ENCODE measurements at regions not wholly inside any gene's neighbourhood (a gene's known extent, or its start where the extent isn't known, plus 50 kb on each side); places are given as distances from the start of the nearest gene placed in this dataset.

- no peak for DNase-seq (ENCODE audit: low read depth)
These were observed 703.7 kb downstream of the UQCRFS1 start for GRCh38 chr19:28509079-28509895.

- DNase-seq (ENCODE audit: low read depth): no peak
These were observed 704.3 kb downstream of the UQCRFS1 start for GRCh38 chr19:28508666-28509065.

GRCh38 chr19:28505933-28506332, 707.0 kb downstream of the UQCRFS1 start:
- DNase-seq (ENCODE audit: low read depth): no peak

- DNase-seq (ENCODE audit: low read depth): no peak
These were observed 707.8 kb downstream of the UQCRFS1 start for GRCh38 chr19:28505134-28505533.

GRCh38 chr19:28504727-28505126, 708.2 kb downstream of the UQCRFS1 start:
- DNase-seq (ENCODE audit: low read depth): no peak

GRCh38 chr19:28504139-28504538, 708.8 kb downstream of the UQCRFS1 start:
- no peak for DNase-seq (ENCODE audit: low read depth)

GRCh38 chr19:28502879-28503734, 709.8 kb downstream of the UQCRFS1 start:
- DNase-seq (ENCODE audit: low read depth): no peak

- DNase-seq (ENCODE audit: low read depth): no peak
These were observed 711.0 kb downstream of the UQCRFS1 start for GRCh38 chr19:28501976-28502375.

GRCh38 chr19:28500982-28501630, 711.8 kb downstream of the UQCRFS1 start:
- DNase-seq (ENCODE audit: low read depth): no peak

GRCh38 chr19:28500296-28500695, 712.7 kb downstream of the UQCRFS1 start:
- DNase-seq (ENCODE audit: low read depth): no peak

- no peak for DNase-seq (ENCODE audit: low read depth)
These were observed 714.5 kb downstream of the UQCRFS1 start for GRCh38 chr19:28498404-28498976.

GRCh38 chr19:28497887-28498286, 715.1 kb downstream of the UQCRFS1 start:
- DNase-seq (ENCODE audit: low read depth): no peak

- no peak for DNase-seq (ENCODE audit: low read depth)
These were observed 715.8 kb downstream of the UQCRFS1 start for GRCh38 chr19:28497137-28497536.

- DNase-seq (ENCODE audit: low read depth): no peak
These were observed 717.9 kb downstream of the UQCRFS1 start for GRCh38 chr19:28495046-28495445.

GRCh38 chr19:28494461-28494860, 718.5 kb downstream of the UQCRFS1 start:
- DNase-seq (ENCODE audit: low read depth): no peak

GRCh38 chr19:28493884-28494283, 719.1 kb downstream of the UQCRFS1 start:
- no peak for DNase-seq (ENCODE audit: low read depth)

GRCh38 chr19:28492621-28493020, 720.3 kb downstream of the UQCRFS1 start:
- no peak for DNase-seq (ENCODE audit: low read depth)

GRCh38 chr19:28492201-28492600, 720.8 kb downstream of the UQCRFS1 start:
- no peak for DNase-seq (ENCODE audit: low read depth)

- DNase-seq (ENCODE audit: low read depth): no peak
These were observed 723.2 kb downstream of the UQCRFS1 start for GRCh38 chr19:28489776-28490175.

- DNase-seq (ENCODE audit: low read depth): no peak
These were observed 723.8 kb downstream of the UQCRFS1 start for GRCh38 chr19:28489126-28489660.

GRCh38 chr19:28487999-28488398, 725.0 kb downstream of the UQCRFS1 start:
- DNase-seq (ENCODE audit: low read depth): no peak

GRCh38 chr19:28486926-28487325, 726.0 kb downstream of the UQCRFS1 start:
- no peak for DNase-seq (ENCODE audit: low read depth)

Measured in activated T-helper 1 cell treated with Interleukin-2 at 50 U/mL for 16 hours (primary cell).